PC-9 (cell line): ENCODE measurements at regions not wholly inside any gene's neighbourhood (a gene's known extent, or its start where the extent isn't known, plus 50 kb on each side); places are given as distances from the start of the nearest gene placed in this dataset.
"Not testable (repeated sequence)": the region's sequence is repeated elsewhere in the genome, so short reads cannot be mapped to it uniquely, and the experiment has no call there.

Source experiments
- BruUV-seq: library from RNA; stranded (reverse); fragments of 400-500 nt; replicated peaks from 2 replicates; lab custom pipeline; 2021; lab: Mats Ljungman, UMichigan
- CTCF ChIA-PET: fragments of 300-600 bp; sonication (Branson Sonifier 250); formaldehyde crosslinking; loops from one replicate; lab custom pipeline; 2022; ENCODE audit warnings: antibody characterized with exemption; lab: Charles Lee
- POLR2A ChIA-PET: fragments of 300-600 bp; sonication (Branson Sonifier 250); formaldehyde crosslinking; loops from one replicate; lab custom pipeline; 2022; ENCODE audit warnings: antibody characterized with exemption; ENCODE audit not compliant: unreplicated experiment; lab: Charles Lee
- DNase-seq, 2 experiments: peaks; one replicate each; pipeline versions ENCODE4 v3.0.0 to v3.0.0-alpha.2; 2015 to 2022; ENCODE audit warnings: mixed read lengths in 1 of 2
- H2AFZ ChIP-seq: fragments of 200-600 bp; sonication (generic); 2 replicates; pipeline ENCODE4 v1.8.1; 2017; ENCODE audit warnings: antibody characterized with exemption
- H3F3A ChIP-seq: fragments of 200-600 bp; sonication (generic); 2 replicates; pipeline ENCODE4 v1.8.1; 2017; ENCODE audit warnings: antibody characterized with exemption, mild to moderate bottlenecking, low read depth; ENCODE audit not compliant: insufficient read depth
- H3K27ac ChIP-seq: fragments of 200-600 bp; sonication (generic); 2 replicates; pipeline ENCODE4 v1.6.1; 2016; ENCODE audit warnings: mixed run types
- H3K27me3 ChIP-seq: fragments of 200-600 bp; sonication (generic); 2 replicates; pipeline ENCODE4 v1.6.1; 2016; ENCODE audit warnings: low read depth, mixed run types; ENCODE audit not compliant: insufficient read depth
- H3K36me3 ChIP-seq: fragments of 200-600 bp; sonication (generic); 2 replicates; pipeline ENCODE4 v1.6.1; 2016; ENCODE audit warnings: low read depth, mixed run types
- H3K4me1 ChIP-seq: fragments of 200-600 bp; sonication (generic); replicated peaks from 2 replicates; pipeline ENCODE4 v1.6.1; 2016; ENCODE audit warnings: mixed run types; ENCODE audit not compliant: insufficient read depth
- H3K4me2 ChIP-seq: fragments of 200-600 bp; sonication (generic); 2 replicates; pipeline ENCODE4 v1.6.1; 2017; ENCODE audit warnings: mixed run types
- H3K4me3 ChIP-seq: fragments of 200-600 bp; sonication (generic); 2 replicates; pipeline ENCODE4 v1.6.1; 2016; ENCODE audit warnings: mixed run types
- H3K79me2 ChIP-seq: fragments of 200-600 bp; sonication (generic); 2 replicates; pipeline ENCODE4 v1.6.1; 2017; ENCODE audit warnings: low read depth, mixed run types
- H3K9me2 ChIP-seq: fragments of 200-600 bp; sonication (generic); 2 replicates; pipeline ENCODE4 v1.8.1; 2017; ENCODE audit warnings: mild to moderate bottlenecking; ENCODE audit not compliant: insufficient read depth
- H3K9me3 ChIP-seq: fragments of 200-600 bp; sonication (generic); 2 replicates; pipeline ENCODE4 v1.8.1; 2016; ENCODE audit warnings: low read depth; ENCODE audit not compliant: insufficient read depth
- H4K20me1 ChIP-seq: fragments of 200-600 bp; sonication (generic); 2 replicates; pipeline ENCODE4 v1.8.1; 2017; ENCODE audit not compliant: insufficient read depth
- CTCF ChIP-seq: fragments of 200-600 bp; sonication (generic); conservative IDR thresholded peaks from 2 replicates; pipeline ENCODE4 v1.6.1; 2017; ENCODE audit warnings: mixed run types, antibody characterized with exemption, mild to moderate bottlenecking, moderate library complexity
- EZH2 ChIP-seq: fragments of 200-600 bp; sonication (generic); IDR thresholded peaks from 2 replicates; pipeline ENCODE4 v1.8.0; 2017; ENCODE audit warnings: antibody characterized with exemption, low read depth
- intact Hi-C: fragments of 100-400 bp; cut with micrococcal nuclease; formaldehyde crosslinking; loops from one replicate; pipeline ENCODE4 v1.10.0; 2022; ENCODE audit not compliant: unreplicated experiment

GRCh38 chr1:182309631-182310351, 81.8 kb downstream of the GLUL start:
- peak overlapping the region; percentile 16; the same call in 1 of the 2 replicates for H3K4me2 ChIP-seq
- intact Hi-C loops: no loop called here
- H3K9me3 ChIP-seq: no peaks in the 10 kb centered on the region
- H3K36me3 ChIP-seq: no peaks in the 10 kb centered on the region
- TF ChIP-seq EZH2: no peak
- no peak for TF ChIP-seq CTCF
- H3F3A ChIP-seq: no peaks in the 10 kb centered on the region
- peaks cover 16% of the 10 kb centered on the region for H3K4me1 ChIP-seq
- no peaks in the 10 kb centered on the region for H3K27me3 ChIP-seq
- no peaks in the 10 kb centered on the region for H3K79me2 ChIP-seq
- H3K27ac ChIP-seq: no peak overlapping the region
- ChIA-PET POLR2A (no interaction called here), CTCF (no interaction called here)
- H3K4me3 ChIP-seq: no peak overlapping the region
- no peak for DNase-seq
- no peaks in the 10 kb centered on the region for H4K20me1 ChIP-seq
- no peak overlapping the region for H2AFZ ChIP-seq
- BruUV-seq: no TSS peak
- no peaks in the 10 kb centered on the region; the same call in 1 of the 2 replicates for H3K9me2 ChIP-seq

GRCh38 chr1:182308826-182309225, 82.8 kb downstream of the GLUL start:
- H3K36me3 ChIP-seq: no peaks in the 10 kb centered on the region
- no peak for TF ChIP-seq CTCF
- TF ChIP-seq EZH2: no peak
- H3K9me3 ChIP-seq: no peaks in the 10 kb centered on the region
- no TSS peak for BruUV-seq
- H3K4me3 ChIP-seq: no peak overlapping the region
- no peaks in the 10 kb centered on the region for H3K27me3 ChIP-seq
- no peak overlapping the region for H3K27ac ChIP-seq
- no peaks in the 10 kb centered on the region for H3F3A ChIP-seq
- intact Hi-C loops: no loop called here
- POLR2A ChIA-PET: no interaction called here
- H2AFZ ChIP-seq: no peak overlapping the region
- CTCF ChIA-PET: no interaction called here
- no peaks in the 10 kb centered on the region for H3K79me2 ChIP-seq
- H3K4me1 ChIP-seq: peaks cover 9% of the 10 kb centered on the region
- no peaks in the 10 kb centered on the region for H4K20me1 ChIP-seq
- no peak overlapping the region for H3K4me2 ChIP-seq
- no peak for DNase-seq
- H3K9me2 ChIP-seq: no peaks in the 10 kb centered on the region; the same call in 1 of the 2 replicates

- H3K27ac ChIP-seq, CTCF ChIA-PET, intact Hi-C loops, H3K79me2 ChIP-seq, H3F3A ChIP-seq, BruUV-seq, H3K9me3 ChIP-seq, POLR2A ChIA-PET, H3K4me3 ChIP-seq, H3K27me3 ChIP-seq, H3K4me2 ChIP-seq, H4K20me1 ChIP-seq, H3K4me1 ChIP-seq, DNase-seq, H2AFZ ChIP-seq, H3K36me3 ChIP-seq, H3K9me2 ChIP-seq: not testable (repeated sequence)
These were observed 84.1 kb downstream of the GLUL start for GRCh38 chr1:182307486-182307885.

- Histone ChIP-seq H4K20me1 (no peaks in the 10 kb centered on the region), H3K4me3 (no peak overlapping the region), H3K79me2 (no peaks in the 10 kb centered on the region), H3K9me3 (no peaks in the 10 kb centered on the region), H3F3A (no peaks in the 10 kb centered on the region), H2AFZ (no peak overlapping the region), H3K4me1 (peaks cover 19% of the 10 kb centered on the region), H3K9me2 (no peaks in the 10 kb centered on the region; the same call in 1 of the 2 replicates), H3K27ac (no peak overlapping the region), H3K4me2 (no peak overlapping the region), H3K27me3 (no peaks in the 10 kb centered on the region), H3K36me3 (no peaks in the 10 kb centered on the region)
- BruUV-seq: no TSS peak
- intact Hi-C loops: no loop called here
- ChIA-PET POLR2A (no interaction called here), CTCF (no interaction called here)
- DNase-seq: no peak
- TF ChIP-seq EZH2: no peak
These were observed 85.7 kb downstream of the GLUL start for GRCh38 chr1:182305861-182306260.
